ENCODE measurements at regions not wholly inside any gene's neighbourhood (a gene's known extent, or its start where the extent isn't known, plus 50 kb on each side); places are given as distances from the start of the nearest gene placed in this dataset.

DNA sequence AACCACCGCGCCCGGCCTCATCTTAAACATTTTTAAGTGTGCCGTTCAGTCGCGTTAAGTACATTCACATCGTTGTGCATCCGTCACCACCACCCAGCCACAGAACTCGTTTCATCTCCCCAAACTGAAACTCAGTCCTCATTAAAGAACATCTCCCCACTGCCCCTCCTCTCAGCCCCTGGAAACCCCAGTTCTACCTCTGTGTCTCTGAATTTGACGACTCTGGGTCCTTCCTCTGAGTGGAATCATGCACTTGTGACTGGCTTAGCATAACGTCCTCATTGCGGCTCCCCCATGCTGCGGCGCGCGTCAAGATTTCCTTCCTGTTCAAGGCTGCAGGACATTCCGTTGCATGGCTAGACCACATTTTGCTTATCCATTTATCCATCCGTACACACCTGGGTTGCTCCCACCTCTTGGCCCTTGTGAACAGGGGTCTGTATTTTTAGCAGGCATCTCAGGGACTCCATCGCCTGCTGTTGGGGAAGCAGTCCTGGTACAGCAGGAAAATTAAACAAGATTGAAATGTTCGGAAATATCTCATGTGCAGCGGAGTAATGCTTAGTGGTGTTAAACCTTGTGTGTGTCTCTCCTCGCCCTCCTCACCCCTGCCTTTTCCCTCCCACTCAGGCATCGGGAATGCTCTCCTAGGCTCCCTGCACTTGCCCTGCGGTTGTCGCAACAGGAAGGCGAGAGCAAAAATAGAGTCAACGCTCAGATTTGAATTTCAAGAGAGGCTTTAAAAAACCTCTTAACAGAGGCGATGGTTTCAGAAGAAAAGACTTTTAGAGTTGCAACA lies 127.9 kb downstream of the PXDC1 start:
- CTCF ChIA-PET = no interaction called here
- POLR2A ChIA-PET = no interaction called here
- no peak for DNase-seq (ENCODE audit: extremely low spot score)
- TF ChIP-seq, protein P1, sequence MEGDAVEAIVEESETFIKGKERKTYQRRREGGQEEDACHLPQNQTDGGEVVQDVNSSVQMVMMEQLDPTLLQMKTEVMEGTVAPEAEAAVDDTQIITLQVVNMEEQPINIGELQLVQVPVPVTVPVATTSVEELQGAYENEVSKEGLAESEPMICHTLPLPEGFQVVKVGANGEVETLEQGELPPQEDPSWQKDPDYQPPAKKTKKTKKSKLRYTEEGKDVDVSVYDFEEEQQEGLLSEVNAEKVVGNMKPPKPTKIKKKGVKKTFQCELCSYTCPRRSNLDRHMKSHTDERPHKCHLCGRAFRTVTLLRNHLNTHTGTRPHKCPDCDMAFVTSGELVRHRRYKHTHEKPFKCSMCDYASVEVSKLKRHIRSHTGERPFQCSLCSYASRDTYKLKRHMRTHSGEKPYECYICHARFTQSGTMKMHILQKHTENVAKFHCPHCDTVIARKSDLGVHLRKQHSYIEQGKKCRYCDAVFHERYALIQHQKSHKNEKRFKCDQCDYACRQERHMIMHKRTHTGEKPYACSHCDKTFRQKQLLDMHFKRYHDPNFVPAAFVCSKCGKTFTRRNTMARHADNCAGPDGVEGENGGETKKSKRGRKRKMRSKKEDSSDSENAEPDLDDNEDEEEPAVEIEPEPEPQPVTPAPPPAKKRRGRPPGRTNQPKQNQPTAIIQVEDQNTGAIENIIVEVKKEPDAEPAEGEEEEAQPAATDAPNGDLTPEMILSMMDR (IDR thresholded peaks at IDR 0.05; ENCODE audit: control extremely low read depth, extremely low read depth, low read depth, missing control alignments) = no peak

DNA sequence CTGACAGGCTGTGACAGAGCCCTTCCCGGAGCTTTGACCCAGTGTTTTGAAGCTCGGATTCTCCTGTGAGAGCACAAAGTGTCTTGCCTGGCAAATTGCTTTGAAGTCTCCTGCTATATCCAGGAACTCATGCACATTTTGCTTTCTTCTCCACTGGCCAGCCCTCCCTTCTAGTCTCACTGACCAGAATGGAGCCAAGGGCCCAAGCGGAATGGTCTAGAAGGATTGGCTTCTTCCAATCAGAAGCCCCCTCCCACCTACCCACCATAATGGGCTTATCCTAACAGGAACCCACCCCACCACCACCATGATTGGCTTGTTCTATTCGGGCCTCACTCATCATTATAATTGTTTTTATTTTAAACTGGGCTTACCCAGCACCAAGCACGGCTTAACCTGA lies 130.1 kb downstream of the PXDC1 start:
- POLR2A ChIA-PET = no interaction called here

DNA sequence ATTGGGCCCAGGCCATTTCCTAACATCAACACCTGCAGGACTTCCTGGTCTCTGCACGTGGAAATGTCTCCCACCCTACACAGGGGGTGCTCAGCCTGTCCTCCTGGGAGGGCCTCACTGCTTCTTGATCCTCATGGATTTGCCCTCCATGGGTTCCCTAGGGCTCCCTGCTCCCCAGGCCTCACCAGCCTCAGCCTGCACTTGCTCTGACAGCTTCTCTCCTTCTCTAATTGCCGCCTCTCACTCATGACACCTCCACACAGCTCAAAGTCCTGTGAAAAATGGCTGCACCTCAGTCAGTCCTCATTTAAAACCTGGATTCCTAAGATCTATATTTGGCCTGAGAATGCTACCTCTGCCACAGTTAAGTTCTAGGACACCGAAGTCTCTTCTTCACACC lies 130.6 kb downstream of the PXDC1 start:
- TF ChIP-seq, protein P1 (IDR thresholded peaks at IDR 0.05; ENCODE audit: control extremely low read depth, extremely low read depth, low read depth, missing control alignments) = no peak
- ChIA-PET CTCF (no interaction called here), POLR2A (no interaction called here)
- no peak for DNase-seq (ENCODE audit: extremely low spot score)

More for the DNA sequence above, 130.1 kb downstream of the PXDC1 start:
- TF ChIP-seq, protein P1 (IDR thresholded peaks at IDR 0.05; ENCODE audit: control extremely low read depth, extremely low read depth, low read depth, missing control alignments) = no peak
- DNase-seq (ENCODE audit: extremely low spot score) = no peak
- CTCF ChIA-PET = no interaction called here

DNA sequence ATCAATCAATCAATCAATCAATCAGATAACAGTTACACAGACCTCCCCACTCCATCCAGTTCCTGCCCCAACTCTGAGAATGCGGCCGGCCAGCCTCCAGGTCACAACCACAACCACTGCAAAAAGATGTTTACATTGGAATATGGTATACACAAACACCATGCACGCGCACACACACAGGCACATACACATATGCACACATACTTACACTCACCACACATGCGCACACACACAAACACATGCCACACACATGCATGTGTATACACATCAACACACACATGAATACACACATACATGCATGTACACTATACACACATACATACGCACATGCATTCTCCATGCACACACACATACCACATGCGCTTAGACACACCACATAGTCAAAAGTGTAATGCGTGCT lies 131.1 kb downstream of the PXDC1 start:
- POLR2A ChIA-PET = no interaction called here
- CTCF ChIA-PET = no interaction called here
- TF ChIP-seq, protein P1 (IDR thresholded peaks at IDR 0.05; ENCODE audit: control extremely low read depth, extremely low read depth, low read depth, missing control alignments) = no peak
- DNase-seq (ENCODE audit: extremely low spot score) = no peak

DNA sequence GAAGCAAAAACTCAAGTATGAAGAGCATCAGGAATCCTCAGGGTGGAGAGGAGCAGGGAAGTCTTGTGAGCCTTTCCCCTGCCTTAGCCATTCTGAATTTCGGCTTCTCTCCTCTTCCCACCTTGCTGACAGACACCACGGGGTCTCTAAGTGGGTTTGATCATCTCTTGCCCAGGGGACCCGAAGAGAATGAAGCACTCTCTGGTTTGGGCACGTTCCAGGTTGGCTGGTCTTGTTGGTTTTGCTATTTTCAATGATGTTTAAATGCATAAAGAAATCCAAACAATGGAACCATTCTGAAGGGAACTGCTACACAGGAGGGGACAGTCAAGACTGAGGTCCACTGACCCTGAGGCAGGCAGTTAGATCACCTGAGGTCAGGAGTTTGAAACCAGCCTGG lies 131.7 kb downstream of the PXDC1 start:
- TF ChIP-seq, protein P1 (IDR thresholded peaks at IDR 0.05; ENCODE audit: control extremely low read depth, extremely low read depth, low read depth, missing control alignments) = no peak
- DNase-seq (ENCODE audit: extremely low spot score) = no peak
- ChIA-PET POLR2A (no interaction called here), CTCF (no interaction called here)

DNA sequence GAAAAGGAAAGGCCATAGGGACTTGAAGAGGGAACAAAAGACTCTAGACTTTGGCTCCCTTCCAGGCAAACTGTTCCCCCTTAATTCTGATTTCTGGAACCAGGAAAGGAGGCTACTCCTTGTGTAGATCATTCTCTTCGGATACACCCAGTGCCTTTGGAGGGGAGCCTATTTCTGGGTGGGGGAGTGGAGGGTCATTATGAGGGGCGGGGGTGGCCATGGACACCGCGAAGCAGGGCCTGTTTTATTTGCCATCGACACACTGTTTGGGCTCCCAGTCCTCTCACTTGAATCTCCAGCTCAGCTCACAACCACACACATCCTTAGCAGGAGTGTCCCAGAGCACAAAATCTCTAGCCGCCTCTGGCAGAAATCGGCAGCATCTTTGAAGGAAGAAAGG lies 132.3 kb downstream of the PXDC1 start:
- CTCF ChIA-PET = interaction anchor here (1.2 kb wide), 1 partner anchor 9 kb away, joined by 3 read pairs; no protein-coding TSS in a partner anchor
- TF ChIP-seq, protein P1 (IDR thresholded peaks at IDR 0.05; ENCODE audit: control extremely low read depth, extremely low read depth, low read depth, missing control alignments) = no peak
- DNase-seq (ENCODE audit: extremely low spot score) = no peak
- POLR2A ChIA-PET = no interaction called here
